Loucy (cell line): ENCODE measurements at regions not wholly inside any gene's neighbourhood (a gene's known extent, or its start where the extent isn't known, plus 50 kb on each side); places are given as distances from the start of the nearest gene placed in this dataset.

Source experiments
- CTCF ChIP-seq: fragments of 200-600 bp; sonication (generic); conservative IDR thresholded peaks from 2 replicates; pipeline ENCODE4 v1.5.1; 2014; ENCODE audit warnings: mild to moderate bottlenecking, antibody characterized with exemption, low read length
- EZH2phosphoT487 ChIP-seq: fragments of 200-600 bp; IDR thresholded peaks from 2 replicates; pipeline ENCODE4 v1.6.1; 2018; ENCODE audit warnings: antibody characterized with exemption, mild to moderate bottlenecking, moderate library complexity, borderline replicate concordance

- TF ChIP-seq CTCF: no peak
- no peak for TF ChIP-seq EZH2phosphoT487
These were observed 1458.7 kb upstream of the ACVR2A start for GRCh38 chr2:146386096-146386495.
